H9 (cell line): ENCODE measurements at regions not wholly inside any gene's neighbourhood (a gene's known extent, or its start where the extent isn't known, plus 50 kb on each side); places are given as distances from the start of the nearest gene placed in this dataset.

Experiments used
- DNase-seq: peaks from one replicate; pipeline ENCODE4 v3.0.0-alpha.2; 2017
- H2AFZ ChIP-seq: one replicate; pipeline ENCODE4 v1.6.1; 2013; ENCODE audit warnings: mild to moderate bottlenecking, low read length, control low read depth, moderate library complexity
- H2AK5ac ChIP-seq: 2 replicates; pipeline ENCODE4 v1.6.1; 2013; ENCODE audit warnings: low read length, control low read depth, mixed read lengths; ENCODE audit not compliant: insufficient read length
- H2BK120ac ChIP-seq: one replicate; pipeline ENCODE4 v1.6.1; 2013; ENCODE audit warnings: low read depth, mild to moderate bottlenecking, low read length, control low read depth, inconsistent platforms; ENCODE audit not compliant: poor library complexity, severe bottlenecking
- H2BK12ac ChIP-seq: 2 replicates; pipeline ENCODE4 v1.6.1; 2013; ENCODE audit warnings: low read length, control low read depth, mixed read lengths, low read depth; ENCODE audit not compliant: insufficient read length
- H2BK15ac ChIP-seq: 2 replicates; pipeline ENCODE4 v1.6.1; 2013; ENCODE audit warnings: low read depth, low read length, control low read depth
- H2BK20ac ChIP-seq: one replicate; pipeline ENCODE4 v1.6.1; 2013; ENCODE audit warnings: low read depth, mild to moderate bottlenecking, low read length, control low read depth, inconsistent platforms; ENCODE audit not compliant: poor library complexity, severe bottlenecking
- H2BK5ac ChIP-seq: 2 replicates; pipeline ENCODE4 v1.6.1; 2013; ENCODE audit warnings: low read length, control low read depth, mixed read lengths; ENCODE audit not compliant: insufficient read length
- H3K14ac ChIP-seq: 2 replicates; pipeline ENCODE4 v1.6.1; 2013; ENCODE audit warnings: low read length, control low read depth; ENCODE audit not compliant: insufficient read depth
- H3K18ac ChIP-seq: 2 replicates; pipeline ENCODE4 v1.6.1; 2013; ENCODE audit warnings: low read depth, mild to moderate bottlenecking, mixed read lengths, low read length, control low read depth; ENCODE audit not compliant: insufficient read length
- H3K23ac ChIP-seq: 2 replicates; pipeline ENCODE4 v1.6.1; 2013; ENCODE audit warnings: low read length, control low read depth, mixed read lengths, low read depth; ENCODE audit not compliant: insufficient read length
- H3K23me2 ChIP-seq: 2 replicates; pipeline ENCODE4 v1.6.1; 2013; ENCODE audit warnings: low read depth, mild to moderate bottlenecking, mixed read lengths, low read length, control low read depth; ENCODE audit not compliant: insufficient read length, poor library complexity, severe bottlenecking
- H3K27ac ChIP-seq: 2 replicates; pipeline ENCODE4 v1.5.1; 2013; ENCODE audit warnings: low read length, control low read depth, mixed read lengths, low read depth; ENCODE audit not compliant: insufficient read length
- H3K27me3 ChIP-seq: 2 replicates; pipeline ENCODE4 v1.6.1; 2013; ENCODE audit warnings: low read length, control low read depth, inconsistent platforms; ENCODE audit not compliant: insufficient read depth
- H3K4ac ChIP-seq: 2 replicates; pipeline ENCODE4 v1.6.1; 2013; ENCODE audit warnings: low read depth, mild to moderate bottlenecking, control low read depth, inconsistent platforms, low read length, moderate library complexity
- H3K4me1 ChIP-seq: 2 replicates; pipeline ENCODE4 v1.6.1; 2013; ENCODE audit warnings: low read length, control low read depth, inconsistent platforms; ENCODE audit not compliant: insufficient read depth
- H3K4me2 ChIP-seq: 2 replicates; pipeline ENCODE4 v1.6.1; 2013; ENCODE audit warnings: low read length, control low read depth, mixed read lengths; ENCODE audit not compliant: insufficient read length, insufficient read depth
- H3K56ac ChIP-seq: 2 replicates; pipeline ENCODE4 v1.6.1; 2013; ENCODE audit warnings: low read depth, mild to moderate bottlenecking, mixed read lengths, low read length, control low read depth; ENCODE audit not compliant: insufficient read length
- H3K79me1 ChIP-seq: 2 replicates; pipeline ENCODE4 v1.6.1; 2013; ENCODE audit warnings: low read depth, mild to moderate bottlenecking, moderate library complexity, low read length, control low read depth, inconsistent platforms; ENCODE audit not compliant: insufficient read depth, poor library complexity, severe bottlenecking
- H3K79me2 ChIP-seq: 2 replicates; pipeline ENCODE4 v1.6.1; 2013; ENCODE audit warnings: low read length, control low read depth, inconsistent platforms; ENCODE audit not compliant: insufficient read depth
- H3K9ac ChIP-seq: 2 replicates; pipeline ENCODE4 v1.6.1; 2013; ENCODE audit warnings: low read length, control low read depth, mixed read lengths; ENCODE audit not compliant: insufficient read length; ENCODE audit errors: extremely low read depth
- H3K9me3 ChIP-seq: one replicate; pipeline ENCODE4 v1.6.1; 2013; ENCODE audit warnings: low read depth, low read length, inconsistent platforms; ENCODE audit not compliant: control insufficient read depth
- H3T11ph ChIP-seq: one replicate; pipeline ENCODE4 v1.6.1; 2013; ENCODE audit warnings: mild to moderate bottlenecking, low read length, control low read depth, inconsistent platforms
- H4K20me1 ChIP-seq: one replicate; pipeline ENCODE4 v1.6.1; 2013; ENCODE audit not compliant: control insufficient read depth, insufficient read length, insufficient read depth
- H4K5ac ChIP-seq: 2 replicates; pipeline ENCODE4 v1.6.1; 2013; ENCODE audit warnings: low read depth, mild to moderate bottlenecking, mixed read lengths, low read length, control low read depth; ENCODE audit not compliant: insufficient read length
- H4K8ac ChIP-seq: replicated peaks from 2 replicates; pipeline ENCODE4 v1.6.1; 2013; ENCODE audit warnings: low read length, control low read depth, mixed read lengths, low read depth; ENCODE audit not compliant: insufficient read length
- H4K91ac ChIP-seq: 2 replicates; pipeline ENCODE4 v1.6.1; 2013; ENCODE audit warnings: low read depth, mild to moderate bottlenecking, moderate library complexity, mixed read lengths, low read length, control low read depth; ENCODE audit not compliant: insufficient read length
- H3K27ac Mint-ChIP-seq, 3 experiments: 2 replicates in 2 of 3; 3 replicates in 1 of 3; pipeline ENCODE4 v1.8.0; 2020 to 2021; ENCODE audit warnings: mixed read lengths in 3 of 3, mild to moderate bottlenecking in 1 of 3, moderate library complexity in 1 of 3
- H3K27me3 Mint-ChIP-seq: 2 replicates; pipeline ENCODE4 v1.8.0; 2021; ENCODE audit warnings: low read depth, mild to moderate bottlenecking, moderate library complexity, mixed read lengths
- H3K36me3 Mint-ChIP-seq, 3 experiments: 2 replicates in 2 of 3; 3 replicates in 1 of 3; pipeline ENCODE4 v1.8.0; 2020 to 2021; ENCODE audit warnings: low read depth in 3 of 3, mixed read lengths in 3 of 3; ENCODE audit not compliant: insufficient read depth in 1 of 3
- H3K4me1 Mint-ChIP-seq, 2 experiments: 2 replicates each; pipeline ENCODE4 v1.8.0; 2020; ENCODE audit warnings: mixed read lengths in 2 of 2
- H3K4me3 Mint-ChIP-seq, 2 experiments: 2 replicates in 1 of 2; 3 replicates in 1 of 2; pipeline ENCODE4 v1.8.0; 2020 to 2021; ENCODE audit warnings: mild to moderate bottlenecking in 2 of 2, mixed read lengths in 2 of 2, moderate library complexity in 1 of 2
- H3K9me3 Mint-ChIP-seq, 2 experiments: 2 replicates in 1 of 2; 3 replicates in 1 of 2; pipeline ENCODE4 v1.8.0; 2020; ENCODE audit warnings: mild to moderate bottlenecking in 2 of 2, mixed read lengths in 2 of 2, moderate library complexity in 1 of 2
- WGBS: extraction: QIAGEN DNeasy Blood & Tissue Kit; methylation state at CpG from one replicate; pipeline ENCODE4 v1.1.7; 2013; ENCODE audit warnings: missing lambda C conversion rate, low lambda C conversion rate, mixed read lengths; ENCODE audit not compliant: insufficient read length; ENCODE audit errors: extremely low coverage; 5-methylcytosine and 5-hydroxymethylcytosine counted together
- TF ChIP-seq, protein P1 (sequence below): fragments of 200-600 bp; sonication (generic); conservative IDR thresholded peaks from 3 replicates; pipeline ENCODE4 v1.8.0; 2021; ENCODE audit warnings: antibody characterized with exemption, mild to moderate bottlenecking

DNA sequence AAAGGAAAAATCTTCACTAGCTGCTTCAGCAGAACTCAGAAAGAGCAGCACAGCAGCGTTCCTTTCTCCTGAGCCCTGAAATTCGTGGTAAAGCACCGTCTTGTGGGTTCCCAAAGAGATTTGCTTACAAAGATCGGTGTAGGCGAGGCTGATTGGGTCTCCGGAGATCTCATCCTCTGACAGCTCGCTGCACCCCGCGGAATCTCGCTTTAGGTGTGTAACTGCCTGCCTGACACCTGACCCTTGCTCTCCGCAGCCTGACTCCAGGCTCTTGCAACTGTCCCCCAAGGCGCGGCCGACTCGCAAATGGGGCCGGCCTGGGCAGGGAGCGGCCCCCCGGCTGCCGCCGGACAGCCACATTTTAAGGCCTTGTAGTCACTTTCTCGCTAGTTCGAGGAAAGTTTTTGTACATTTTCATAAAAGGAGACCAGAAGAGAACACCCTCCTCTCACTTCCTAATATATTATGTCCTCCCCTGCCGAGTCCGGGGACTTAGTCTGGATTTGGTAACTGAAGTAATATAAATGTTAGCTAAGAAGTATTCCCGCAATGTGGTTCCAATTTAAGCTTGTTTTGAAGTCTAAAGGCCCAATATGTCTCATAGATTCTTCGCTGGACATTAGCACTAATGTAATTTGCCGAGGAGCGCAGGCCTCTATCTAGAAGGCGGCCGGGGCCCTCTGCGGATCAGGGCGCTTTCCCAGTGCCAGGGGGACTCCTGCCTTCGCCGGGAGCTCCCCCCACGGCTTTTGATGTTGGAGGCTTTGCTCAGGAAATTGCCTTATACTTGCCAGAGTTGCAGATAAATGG, 177.3 kb upstream of the CDKN3 start:
- H3K27me3 Mint-ChIP-seq: peaks cover 27% of the 10 kb centered on the region
- H3K4me2 ChIP-seq: peak overlapping the region; percentile 79
- H2AFZ ChIP-seq: no peak overlapping the region

More for the DNA sequence above, 177.3 kb upstream of the CDKN3 start:
- H2BK120ac ChIP-seq: no peak overlapping the region
- H3K23ac ChIP-seq: no peak overlapping the region
- no peaks in the 10 kb centered on the region for H3K9me3 Mint-ChIP-seq
- H3K27ac ChIP-seq: no peak overlapping the region
- H2BK15ac ChIP-seq: no peak overlapping the region
- no peak overlapping the region for H4K91ac ChIP-seq
- H3K18ac ChIP-seq: no peak overlapping the region
- H3K4me1 Mint-ChIP-seq: peaks cover 39 to 40% of the 10 kb centered on the region in 2 experiments
- H2BK20ac ChIP-seq: no peak overlapping the region
- H3K27ac Mint-ChIP-seq: no peak overlapping the region
- no peak overlapping the region for H3K4ac ChIP-seq
- no peaks in the 10 kb centered on the region for H3K9me3 ChIP-seq
- peaks cover 14% of the 10 kb centered on the region for H3K23me2 ChIP-seq
- H2BK5ac ChIP-seq: no peak overlapping the region
- TF ChIP-seq, protein P1, sequence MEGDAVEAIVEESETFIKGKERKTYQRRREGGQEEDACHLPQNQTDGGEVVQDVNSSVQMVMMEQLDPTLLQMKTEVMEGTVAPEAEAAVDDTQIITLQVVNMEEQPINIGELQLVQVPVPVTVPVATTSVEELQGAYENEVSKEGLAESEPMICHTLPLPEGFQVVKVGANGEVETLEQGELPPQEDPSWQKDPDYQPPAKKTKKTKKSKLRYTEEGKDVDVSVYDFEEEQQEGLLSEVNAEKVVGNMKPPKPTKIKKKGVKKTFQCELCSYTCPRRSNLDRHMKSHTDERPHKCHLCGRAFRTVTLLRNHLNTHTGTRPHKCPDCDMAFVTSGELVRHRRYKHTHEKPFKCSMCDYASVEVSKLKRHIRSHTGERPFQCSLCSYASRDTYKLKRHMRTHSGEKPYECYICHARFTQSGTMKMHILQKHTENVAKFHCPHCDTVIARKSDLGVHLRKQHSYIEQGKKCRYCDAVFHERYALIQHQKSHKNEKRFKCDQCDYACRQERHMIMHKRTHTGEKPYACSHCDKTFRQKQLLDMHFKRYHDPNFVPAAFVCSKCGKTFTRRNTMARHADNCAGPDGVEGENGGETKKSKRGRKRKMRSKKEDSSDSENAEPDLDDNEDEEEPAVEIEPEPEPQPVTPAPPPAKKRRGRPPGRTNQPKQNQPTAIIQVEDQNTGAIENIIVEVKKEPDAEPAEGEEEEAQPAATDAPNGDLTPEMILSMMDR: no peak
- H3K4me1 ChIP-seq: no peaks in the 10 kb centered on the region; the same call in 1 of the 2 replicates
- H3K56ac ChIP-seq: no peak overlapping the region
- H3K79me2 ChIP-seq: no peaks in the 10 kb centered on the region
- H4K5ac ChIP-seq: no peak overlapping the region
- no peak overlapping the region for H3K9ac ChIP-seq
- H4K8ac ChIP-seq: no peak overlapping the region
- peak; percentile 63 for DNase-seq
- WGBS: no CpG with 5 or more reads among the region's 35 CpGs
- H3K27me3 ChIP-seq: peaks cover 24% of the 10 kb centered on the region; the same call in 1 of the 2 replicates
- H3K36me3 Mint-ChIP-seq: no peaks in the 10 kb centered on the region
- no peaks in the 10 kb centered on the region for H4K20me1 ChIP-seq
- no peak overlapping the region for H3K14ac ChIP-seq
- no peaks in the 10 kb centered on the region for H3K79me1 ChIP-seq
- H2AK5ac ChIP-seq: no peak overlapping the region
- H3T11ph ChIP-seq: no peak overlapping the region
- H2BK12ac ChIP-seq: no peak overlapping the region
- peak overlapping the region; percentile 51 to 86; a peak in 4 of 5 replicates for H3K4me3 Mint-ChIP-seq
